ENCODE measurements at regions not wholly inside any gene's neighbourhood (a gene's known extent, or its start where the extent isn't known, plus 50 kb on each side); places are given as distances from the start of the nearest gene placed in this dataset.

GRCh38 chr5:158142156-158142555 is 283.2 kb upstream of the CLINT1 start (continued):
- TF ChIP-seq, protein P1, sequence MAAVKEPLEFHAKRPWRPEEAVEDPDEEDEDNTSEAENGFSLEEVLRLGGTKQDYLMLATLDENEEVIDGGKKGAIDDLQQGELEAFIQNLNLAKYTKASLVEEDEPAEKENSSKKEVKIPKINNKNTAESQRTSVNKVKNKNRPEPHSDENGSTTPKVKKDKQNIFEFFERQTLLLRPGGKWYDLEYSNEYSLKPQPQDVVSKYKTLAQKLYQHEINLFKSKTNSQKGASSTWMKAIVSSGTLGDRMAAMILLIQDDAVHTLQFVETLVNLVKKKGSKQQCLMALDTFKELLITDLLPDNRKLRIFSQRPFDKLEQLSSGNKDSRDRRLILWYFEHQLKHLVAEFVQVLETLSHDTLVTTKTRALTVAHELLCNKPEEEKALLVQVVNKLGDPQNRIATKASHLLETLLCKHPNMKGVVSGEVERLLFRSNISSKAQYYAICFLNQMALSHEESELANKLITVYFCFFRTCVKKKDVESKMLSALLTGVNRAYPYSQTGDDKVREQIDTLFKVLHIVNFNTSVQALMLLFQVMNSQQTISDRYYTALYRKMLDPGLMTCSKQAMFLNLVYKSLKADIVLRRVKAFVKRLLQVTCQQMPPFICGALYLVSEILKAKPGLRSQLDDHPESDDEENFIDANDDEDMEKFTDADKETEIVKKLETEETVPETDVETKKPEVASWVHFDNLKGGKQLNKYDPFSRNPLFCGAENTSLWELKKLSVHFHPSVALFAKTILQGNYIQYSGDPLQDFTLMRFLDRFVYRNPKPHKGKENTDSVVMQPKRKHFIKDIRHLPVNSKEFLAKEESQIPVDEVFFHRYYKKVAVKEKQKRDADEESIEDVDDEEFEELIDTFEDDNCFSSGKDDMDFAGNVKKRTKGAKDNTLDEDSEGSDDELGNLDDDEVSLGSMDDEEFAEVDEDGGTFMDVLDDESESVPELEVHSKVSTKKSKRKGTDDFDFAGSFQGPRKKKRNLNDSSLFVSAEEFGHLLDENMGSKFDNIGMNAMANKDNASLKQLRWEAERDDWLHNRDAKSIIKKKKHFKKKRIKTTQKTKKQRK (IDR thresholded peaks at IDR 0.05; ENCODE audit: low read depth, low read length) = no peak
- TF ChIP-seq FOXM1 (IDR thresholded peaks at IDR 0.05; ENCODE audit: low read depth, low read length) = no peak

GRCh38 chr5:158140120-158140731 is 281.3 kb upstream of the CLINT1 start:
- Histone ChIP-seq H3K4me2 (ENCODE audit: control insufficient read depth, insufficient read depth) (no peak overlapping the region), H3K79me2 (ENCODE audit: control insufficient read depth, insufficient read depth, low read length) (no peaks in the 10 kb centered on the region), H4K20me1 (ENCODE audit: control insufficient read depth, insufficient read depth) (no peaks in the 10 kb centered on the region), H3K27me3 (replicated peaks in 1 of 2; ENCODE audit: control insufficient read depth in 2 of 2, insufficient read depth in 2 of 2, low read length in 1 of 2) (no peaks in the 10 kb centered on the region), H3K27ac (ENCODE audit: control insufficient read depth, insufficient read depth) (no peak overlapping the region), H3K36me3 (ENCODE audit: control insufficient read depth in 2 of 2, insufficient read depth in 2 of 2, low read length in 1 of 2) (no peaks in the 10 kb centered on the region), H2AFZ (ENCODE audit: control insufficient read depth, low read depth, low read length) (no peak overlapping the region), H3K4me3 (no peak overlapping the region), H3K9me3 (replicated peaks; ENCODE audit: control insufficient read depth, insufficient read depth, low read length) (no peaks in the 10 kb centered on the region), H3K4me1 (ENCODE audit: control insufficient read depth, insufficient read depth, low read length) (no peaks in the 10 kb centered on the region), H3K9ac (ENCODE audit: control insufficient read depth, insufficient read depth, low read length) (no peak overlapping the region)
- FAIRE-seq (no peak), DNase-seq (ENCODE audit: low read depth, low spot score) (no peak), ATAC-seq (no peak)
- ChIA-PET RAD21 (ENCODE audit: unreplicated experiment) (interaction anchor here (0.5 kb wide), 1 partner anchor 557 kb away, joined by 3 read pairs; no protein-coding TSS in a partner anchor), CTCF (interaction anchor here (0.6 to 1.3 kb wide), 5 partner anchors 9 to 965 kb away, joined by 3 to 4 read pairs (median 3); no protein-coding TSS in a partner anchor), SMC1A (ENCODE audit: uncharacterized antibody, unreplicated experiment) (interaction anchor here (1.5 kb wide), 1 partner anchor 18 kb away, joined by 6 read pairs; no protein-coding TSS in a partner anchor), POLR2A (no interaction called here)
- no TSS peak for BruUV-seq (replicated peaks)
- WGBS (ENCODE audit: insufficient coverage, insufficient replicate concordance, low lambda C conversion rate, missing lambda C conversion rate) = 21% methylated on average over 4 of the region's 4 CpGs
- intact Hi-C loops (cut with micrococcal nuclease; ENCODE audit: unreplicated experiment) (no loop called here), in situ Hi-C loops (cut with MboI) (no loop called here)
- TF ChIP-seq BCLAF1 (IDR thresholded peaks at IDR 0.05) (no peak), FOXM1 (IDR thresholded peaks at IDR 0.05; ENCODE audit: low read depth, low read length) (no peak), DPF2 (IDR thresholded peaks at IDR 0.05) (no peak), MXI1 (IDR thresholded peaks at IDR 0.05; ENCODE audit: low read depth, low read length) (no peak), SP1 (IDR thresholded peaks at IDR 0.05; ENCODE audit: low read depth, low read length) (no peak), PAX5 (IDR thresholded peaks at IDR 0.05; ENCODE audit: borderline replicate concordance, low read depth, low read length) (no peak), NR2C1 (IDR thresholded peaks at IDR 0.05) (no peak), SUPT20H (IDR thresholded peaks at IDR 0.05; ENCODE audit: borderline replicate concordance, control insufficient read depth, low read depth, low read length) (no peak), ATF7 (IDR thresholded peaks at IDR 0.05; ENCODE audit: low read depth) (no peak), ZZZ3 (IDR thresholded peaks at IDR 0.05; ENCODE audit: control insufficient read depth, insufficient read length, low read depth) (no peak), NRF1 (conservative IDR thresholded peaks at IDR 0.05; ENCODE audit: low read depth, low read length) (no peak), ZSCAN29 (IDR thresholded peaks at IDR 0.05) (no peak)
- TF ChIP-seq, protein P2, sequence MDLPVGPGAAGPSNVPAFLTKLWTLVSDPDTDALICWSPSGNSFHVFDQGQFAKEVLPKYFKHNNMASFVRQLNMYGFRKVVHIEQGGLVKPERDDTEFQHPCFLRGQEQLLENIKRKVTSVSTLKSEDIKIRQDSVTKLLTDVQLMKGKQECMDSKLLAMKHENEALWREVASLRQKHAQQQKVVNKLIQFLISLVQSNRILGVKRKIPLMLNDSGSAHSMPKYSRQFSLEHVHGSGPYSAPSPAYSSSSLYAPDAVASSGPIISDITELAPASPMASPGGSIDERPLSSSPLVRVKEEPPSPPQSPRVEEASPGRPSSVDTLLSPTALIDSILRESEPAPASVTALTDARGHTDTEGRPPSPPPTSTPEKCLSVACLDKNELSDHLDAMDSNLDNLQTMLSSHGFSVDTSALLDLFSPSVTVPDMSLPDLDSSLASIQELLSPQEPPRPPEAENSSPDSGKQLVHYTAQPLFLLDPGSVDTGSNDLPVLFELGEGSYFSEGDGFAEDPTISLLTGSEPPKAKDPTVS (IDR thresholded peaks at IDR 0.05; ENCODE audit: low read depth, low read length) = no peak
